Stromal cell of bone marrow (primary cell): ENCODE measurements at regions not wholly inside any gene's neighbourhood (a gene's known extent, or its start where the extent isn't known, plus 50 kb on each side); places are given as distances from the start of the nearest gene placed in this dataset.
"Not testable (repeated sequence)": the region's sequence is repeated elsewhere in the genome, so short reads cannot be mapped to it uniquely, and the experiment has no call there.

Experiments used
- DNase-seq: peaks from one replicate; pipeline ENCODE4 v3.0.0-alpha.2; 2012; ENCODE audit warnings: low read depth

DNA sequence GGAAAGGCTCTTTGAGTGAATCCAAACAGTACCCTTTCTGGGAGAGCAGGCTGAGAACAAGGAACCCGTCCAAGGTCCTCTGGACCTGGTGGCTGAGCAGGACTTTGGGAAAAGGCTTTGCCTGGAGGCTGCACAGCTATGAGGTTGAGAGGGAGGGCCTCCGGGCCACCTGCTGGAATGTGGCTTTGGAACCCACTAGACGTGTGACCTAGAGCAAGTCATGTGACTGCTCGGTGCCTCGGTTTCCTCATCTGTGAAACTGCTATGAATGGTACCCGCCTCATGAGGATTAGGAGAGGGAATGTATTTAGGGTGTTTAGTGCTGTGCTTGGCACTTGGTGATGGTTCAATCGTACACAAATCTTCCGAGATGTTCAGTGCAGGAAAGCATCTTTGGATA lies 50.4 kb downstream of the HAPSTR1 start:
- no peak for DNase-seq

DNA sequence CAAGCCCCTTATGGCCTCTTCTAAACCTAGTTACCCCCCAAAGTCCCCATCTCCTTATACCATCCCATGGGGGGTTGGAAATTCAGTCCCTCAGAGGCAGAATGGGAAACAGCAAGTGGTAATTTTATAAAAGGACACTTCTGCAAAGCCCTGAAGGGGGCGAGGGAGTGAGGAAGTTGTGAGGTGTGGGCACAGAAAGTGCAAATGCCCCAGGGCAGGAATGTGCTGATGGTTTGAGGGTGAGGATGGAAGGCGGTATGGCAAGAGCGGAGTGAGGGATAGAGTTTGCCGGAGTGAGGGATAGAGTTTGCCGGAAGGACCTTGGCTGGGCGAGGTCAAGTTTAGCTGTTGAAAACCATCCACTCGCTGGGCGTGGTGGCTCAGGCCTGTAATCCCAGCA lies 52.7 kb downstream of the HAPSTR1 start:
- no peak for DNase-seq

DNA sequence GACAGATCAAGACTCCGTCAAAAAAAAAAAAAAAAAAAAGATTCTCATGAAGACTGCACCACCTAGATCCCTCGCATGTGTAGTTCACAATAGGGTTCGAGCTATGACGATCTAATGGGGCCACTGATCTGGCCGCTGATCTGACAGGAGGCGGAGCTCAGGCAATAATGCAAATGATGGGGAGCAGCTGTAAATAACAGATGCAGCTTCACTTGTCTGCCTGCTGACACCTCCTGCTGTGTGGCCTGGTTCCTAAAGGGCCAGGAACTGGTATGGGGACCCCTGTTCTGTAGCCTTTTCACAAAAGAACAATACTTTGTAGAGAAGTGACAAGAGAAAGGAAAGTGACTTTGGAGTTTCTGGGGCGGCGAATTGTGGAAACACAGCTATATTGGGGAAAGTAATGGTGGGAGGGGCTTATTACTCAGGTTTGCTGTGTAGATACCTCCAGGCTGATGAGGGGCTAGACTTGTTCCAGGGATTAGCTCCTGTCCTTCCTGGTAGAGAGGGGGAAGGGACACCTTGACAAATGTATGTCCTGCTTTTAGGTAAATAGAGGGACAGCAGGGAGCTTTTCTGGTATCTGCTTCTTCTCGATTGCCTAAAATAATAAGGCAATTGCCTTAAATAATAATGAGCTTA lies 57.1 kb downstream of the HAPSTR1 start:
- DNase-seq: no peak

DNA sequence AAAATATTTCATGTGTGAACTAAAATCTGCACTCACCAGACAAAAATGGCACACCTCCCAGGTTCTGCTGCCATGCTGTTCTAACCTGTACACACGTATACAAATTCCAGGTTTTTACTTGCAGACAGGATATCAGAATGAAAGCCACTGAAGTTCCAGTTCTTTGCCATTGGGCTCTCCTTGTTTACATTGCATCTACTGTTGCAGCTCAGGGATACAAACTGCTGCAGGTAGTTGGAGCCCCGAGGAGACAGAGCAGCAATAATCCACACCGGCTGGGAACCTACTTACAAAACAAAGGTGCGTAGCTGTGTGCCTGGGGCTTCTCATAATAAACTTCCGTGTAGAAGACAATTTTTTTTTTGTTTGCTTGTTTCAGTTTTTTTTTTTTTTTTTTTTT lies 59.6 kb downstream of the HAPSTR1 start:
- DNase-seq: no peak

DNA sequence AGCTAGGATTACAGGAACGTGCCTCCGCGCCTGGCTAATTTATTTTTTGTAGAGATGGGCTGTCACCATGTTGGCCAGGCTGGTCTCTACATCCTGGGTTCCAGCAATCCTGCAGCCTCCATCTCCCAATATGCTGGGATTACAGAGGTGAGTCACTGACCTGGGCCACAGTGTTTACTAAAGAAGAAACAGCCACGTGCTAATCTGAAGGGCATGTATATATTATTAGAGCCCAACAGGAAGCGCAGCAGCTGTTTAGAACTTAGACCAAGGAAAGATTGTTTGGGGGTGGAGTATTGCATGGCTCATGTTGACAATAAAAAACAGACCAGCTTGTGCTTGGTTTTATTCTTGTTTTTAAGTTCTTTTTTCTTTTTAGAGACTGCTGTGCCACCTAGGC lies 60.2 kb downstream of the HAPSTR1 start:
- DNase-seq: no peak

DNA sequence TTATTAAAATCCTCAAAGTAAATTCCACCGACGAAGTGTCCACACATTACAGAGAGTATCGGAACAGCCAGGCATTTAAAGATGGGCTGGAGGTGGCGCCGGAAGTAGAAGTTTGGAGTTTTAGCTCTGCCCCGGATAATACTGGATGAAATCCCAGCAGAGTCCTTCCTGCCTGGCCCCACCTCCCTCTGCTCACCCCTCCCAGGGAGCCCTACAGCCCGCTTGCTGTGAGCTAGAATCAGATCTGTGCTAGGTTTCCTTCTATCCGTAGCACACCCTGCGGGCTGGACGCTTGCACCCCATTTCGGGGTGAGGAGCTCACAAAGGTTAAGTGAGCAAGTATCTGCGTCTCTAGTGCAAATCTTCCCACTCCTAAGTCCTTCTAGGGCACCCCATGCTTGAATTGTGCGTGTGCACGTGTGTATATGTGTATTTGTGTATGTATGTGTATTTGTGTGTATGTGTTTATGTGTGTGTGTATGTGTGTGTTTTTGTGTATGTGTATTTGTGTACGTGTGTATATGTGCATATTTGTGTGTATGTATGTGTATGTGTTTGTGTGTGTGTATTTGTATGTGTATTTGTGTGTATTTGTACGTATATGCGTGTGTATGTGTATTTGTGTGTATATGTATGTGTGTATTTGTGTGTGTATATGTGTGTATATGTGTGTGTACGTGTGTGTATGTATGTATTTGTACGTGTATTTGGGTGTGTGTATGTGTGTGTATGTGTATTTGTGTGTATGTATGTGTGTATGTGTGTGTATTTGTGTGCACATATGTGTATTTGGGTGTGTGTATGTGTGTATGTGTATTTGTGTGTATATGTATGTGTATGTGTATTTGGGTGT lies 61.4 kb downstream of the HAPSTR1 start:
- no peak for DNase-seq

DNA sequence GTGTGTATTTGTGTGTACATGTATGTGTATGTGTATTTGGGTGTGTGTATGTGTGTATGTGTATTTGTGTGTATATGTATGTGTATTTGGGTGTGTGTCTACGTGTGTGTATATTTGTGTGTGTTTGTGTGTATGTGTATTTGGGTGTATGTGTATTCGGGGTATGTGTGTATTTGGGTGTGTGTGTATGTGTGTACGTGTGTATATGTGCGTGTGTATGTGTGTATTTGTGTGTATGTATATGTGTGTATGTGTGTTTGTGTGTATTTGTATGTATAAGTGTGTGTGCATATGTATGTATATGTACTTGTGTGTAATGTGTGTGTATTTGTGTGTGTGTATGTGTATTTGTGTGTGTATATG lies 62.0 kb downstream of the HAPSTR1 start:
- no peak for DNase-seq

DNA sequence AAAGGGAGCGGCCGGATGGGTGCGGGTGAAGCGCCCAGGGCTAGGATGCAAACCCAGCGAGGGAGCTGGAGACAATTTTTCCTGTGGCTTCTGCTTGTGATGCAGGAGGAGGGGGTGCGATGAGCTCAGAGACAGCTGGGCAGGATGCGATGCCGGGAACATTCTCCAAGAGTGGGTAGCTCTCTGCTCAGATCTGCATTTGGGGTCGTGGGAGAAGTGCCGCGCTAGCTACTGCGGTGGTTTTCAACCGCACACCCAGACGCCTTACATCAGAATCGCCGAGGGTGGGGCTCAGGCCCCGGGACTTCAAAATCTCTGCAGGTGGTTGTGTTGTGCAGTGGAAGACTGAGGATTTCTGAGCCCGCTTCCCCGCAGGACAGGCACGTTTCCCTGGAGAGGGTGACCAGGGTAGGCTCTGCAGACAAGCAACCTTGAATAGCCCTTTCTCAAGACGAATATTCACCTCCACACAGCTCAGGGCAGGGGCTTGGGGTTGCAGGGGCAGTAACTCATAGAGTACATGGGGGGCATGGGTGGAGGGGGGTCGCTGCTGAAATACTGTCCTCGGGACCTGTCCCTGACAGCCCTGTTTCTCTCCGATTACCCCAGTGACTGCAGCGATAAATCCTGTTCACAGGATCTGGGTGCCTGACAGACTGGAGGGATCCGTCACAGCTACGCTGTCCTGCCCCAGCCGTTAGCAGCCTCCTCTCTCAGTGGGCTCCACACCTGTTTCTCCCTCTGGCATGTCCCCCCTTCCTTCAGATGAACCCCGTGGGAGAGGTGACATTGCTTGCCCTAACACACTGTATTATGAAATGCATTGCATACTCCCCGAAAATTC lies 63.3 kb downstream of the HAPSTR1 start:
- no peak for DNase-seq

DNA sequence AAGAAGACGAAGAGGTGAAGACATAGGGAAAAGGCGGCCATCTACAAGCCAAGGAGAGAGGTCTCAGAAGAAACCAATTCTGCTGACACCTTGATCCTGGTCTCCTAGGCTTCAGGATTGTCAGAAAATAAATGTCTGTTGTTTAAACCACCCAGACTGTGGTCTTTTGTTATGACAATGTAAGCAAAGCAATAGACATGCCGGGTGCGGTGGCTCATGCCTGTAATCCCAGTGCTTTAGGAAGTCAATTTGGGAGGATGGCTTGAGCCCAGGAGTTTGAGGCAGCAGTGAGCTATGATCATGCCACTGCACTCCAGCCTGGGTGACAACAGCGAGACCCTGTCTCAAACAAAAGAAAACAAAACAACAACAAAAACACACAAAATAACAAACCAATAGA lies 64.4 kb downstream of the HAPSTR1 start:
- no peak for DNase-seq

DNA sequence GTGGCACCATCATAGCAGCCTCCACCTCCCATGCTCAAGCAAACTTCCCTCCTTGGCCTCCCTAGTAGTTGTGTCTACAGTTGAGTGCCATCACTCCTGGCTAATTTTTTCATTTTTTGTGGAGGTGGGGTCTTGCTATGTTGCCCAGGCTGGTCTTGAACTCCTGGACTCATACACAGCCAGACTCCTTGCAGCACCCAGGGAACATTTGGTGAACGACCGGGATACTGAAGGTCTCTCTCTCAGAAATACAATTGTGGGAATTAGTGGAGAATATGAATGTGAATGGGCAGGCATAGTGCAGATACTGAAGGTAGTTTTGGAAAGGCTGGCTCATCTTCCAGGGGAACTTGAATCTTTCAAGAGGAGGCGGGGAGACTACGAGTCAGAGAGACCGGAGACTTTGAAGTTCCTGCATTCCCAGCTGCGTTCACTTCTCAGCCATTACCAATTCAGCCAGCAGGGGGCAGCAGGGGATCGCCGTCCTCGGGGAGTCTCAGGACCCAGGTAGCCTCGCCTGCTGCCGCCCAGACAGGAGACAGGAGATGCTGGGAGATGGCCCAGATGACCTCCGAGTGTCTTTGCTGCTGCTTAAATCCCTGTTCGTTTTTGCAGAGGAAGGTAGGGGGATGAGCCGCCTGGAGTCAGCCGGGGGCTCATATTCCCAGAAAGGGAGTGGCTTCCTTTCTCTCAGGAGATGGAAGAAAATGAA lies 68.6 kb downstream of the HAPSTR1 start:
- DNase-seq: peak; percentile 23

DNA sequence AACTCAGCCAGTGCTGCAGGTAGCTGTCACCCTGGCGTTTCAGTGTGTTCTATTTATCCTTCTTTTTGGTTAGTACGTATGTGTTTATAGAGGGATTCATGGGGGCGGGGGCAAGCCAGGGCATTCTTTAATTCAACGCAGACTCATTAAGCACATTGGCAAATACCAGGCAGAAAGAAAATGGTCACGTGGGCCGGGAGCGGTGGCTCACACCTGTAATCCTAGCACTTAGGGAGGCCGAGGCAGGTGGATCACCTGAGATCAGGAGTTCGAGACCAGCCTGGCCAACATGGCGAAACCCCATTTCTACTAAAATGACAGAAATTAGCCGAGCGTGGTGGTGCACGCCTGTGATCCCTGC lies 69.1 kb downstream of the HAPSTR1 start:
- DNase-seq: no peak

DNA sequence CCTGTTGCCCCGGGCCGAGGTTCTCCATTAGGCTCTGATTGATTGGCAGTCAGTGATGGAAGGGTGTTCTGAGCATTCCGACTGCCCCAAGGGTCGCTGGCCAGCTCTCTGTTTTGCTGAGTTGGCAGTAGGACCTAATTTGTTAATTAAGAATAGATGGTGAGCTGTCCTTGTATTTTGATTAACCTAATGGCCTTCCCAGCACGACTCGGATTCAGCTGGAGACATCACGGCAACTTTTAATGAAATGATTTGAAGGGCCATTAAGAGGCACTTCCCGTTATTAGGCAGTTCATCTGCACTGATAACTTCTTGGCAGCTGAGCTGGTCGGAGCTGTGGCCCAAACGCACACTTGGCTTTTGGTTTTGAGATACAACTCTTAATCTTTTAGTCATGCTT lies 74.2 kb downstream of the HAPSTR1 start:
- no peak for DNase-seq

DNA sequence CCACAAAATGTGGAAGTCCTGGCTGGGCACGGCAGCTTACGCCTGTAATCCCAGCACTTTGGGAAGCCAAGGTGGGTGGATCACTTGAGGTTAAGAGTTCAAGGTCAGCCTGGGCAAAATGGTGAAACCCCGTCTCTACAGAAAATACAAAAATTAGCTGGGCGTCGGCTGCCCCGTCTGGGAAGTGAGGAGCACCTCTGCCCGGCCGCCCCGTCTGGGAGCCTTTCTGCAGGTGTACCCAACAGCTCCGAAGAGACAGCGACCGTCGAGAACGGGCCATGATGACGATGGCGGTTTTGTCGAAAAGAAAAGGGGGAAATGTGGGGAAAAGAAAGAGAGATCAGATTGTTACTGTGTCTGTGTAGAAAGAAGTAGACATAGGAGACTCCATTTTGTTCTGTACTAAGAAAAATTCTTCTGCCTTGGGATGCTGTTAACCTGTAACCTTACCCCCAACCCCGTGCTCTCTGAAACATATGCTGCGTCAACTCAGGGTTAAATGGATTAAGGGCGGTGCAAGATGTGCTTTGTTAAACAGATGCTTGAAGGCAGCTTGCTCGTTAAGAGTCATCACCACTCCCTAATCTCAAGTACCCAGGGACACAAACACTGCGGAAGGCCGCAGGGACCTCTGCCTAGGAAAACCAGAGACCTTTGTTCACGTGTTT lies 75.0 kb downstream of the HAPSTR1 start:
- DNase-seq: not testable (repeated sequence)

DNA sequence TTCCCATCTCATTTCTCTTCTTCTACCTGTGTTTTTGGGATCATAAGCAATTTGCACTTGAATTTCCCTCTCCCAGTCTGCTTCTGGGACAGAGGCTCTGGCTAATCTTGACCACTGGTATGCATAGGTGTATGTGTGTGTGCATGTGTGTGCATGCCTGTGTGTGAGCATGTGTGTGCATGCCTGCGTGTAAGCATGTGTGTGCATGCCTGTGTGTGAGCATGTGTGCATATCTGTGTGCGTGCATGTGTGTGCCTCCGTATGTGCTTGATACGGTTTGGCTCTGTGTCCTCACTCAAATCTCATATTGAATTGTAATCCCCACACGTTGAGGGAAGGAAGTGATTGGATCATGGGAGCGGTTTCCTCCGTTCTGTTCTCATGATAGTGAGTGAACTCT lies 77.7 kb downstream of the HAPSTR1 start:
- DNase-seq: no peak

DNA sequence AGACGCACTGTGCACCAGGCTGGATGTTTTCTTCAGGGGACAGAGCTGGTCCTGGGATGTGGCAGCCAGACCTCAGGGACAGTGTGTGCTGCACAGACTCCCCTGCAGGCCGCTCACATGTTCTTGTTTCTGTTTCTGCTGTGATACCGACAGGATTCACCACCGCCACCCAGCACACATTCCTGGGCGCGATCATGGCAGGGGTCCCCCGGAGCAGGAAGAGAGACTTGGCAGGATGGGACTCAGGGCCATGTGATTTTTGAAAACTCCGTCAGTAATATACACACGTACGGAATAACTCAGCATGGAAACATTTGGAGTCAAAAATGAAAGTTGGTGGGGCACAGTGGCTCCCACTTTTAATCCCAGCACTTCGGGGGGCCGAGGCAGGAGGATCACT lies 79.0 kb downstream of the HAPSTR1 start:
- DNase-seq: no peak

DNA sequence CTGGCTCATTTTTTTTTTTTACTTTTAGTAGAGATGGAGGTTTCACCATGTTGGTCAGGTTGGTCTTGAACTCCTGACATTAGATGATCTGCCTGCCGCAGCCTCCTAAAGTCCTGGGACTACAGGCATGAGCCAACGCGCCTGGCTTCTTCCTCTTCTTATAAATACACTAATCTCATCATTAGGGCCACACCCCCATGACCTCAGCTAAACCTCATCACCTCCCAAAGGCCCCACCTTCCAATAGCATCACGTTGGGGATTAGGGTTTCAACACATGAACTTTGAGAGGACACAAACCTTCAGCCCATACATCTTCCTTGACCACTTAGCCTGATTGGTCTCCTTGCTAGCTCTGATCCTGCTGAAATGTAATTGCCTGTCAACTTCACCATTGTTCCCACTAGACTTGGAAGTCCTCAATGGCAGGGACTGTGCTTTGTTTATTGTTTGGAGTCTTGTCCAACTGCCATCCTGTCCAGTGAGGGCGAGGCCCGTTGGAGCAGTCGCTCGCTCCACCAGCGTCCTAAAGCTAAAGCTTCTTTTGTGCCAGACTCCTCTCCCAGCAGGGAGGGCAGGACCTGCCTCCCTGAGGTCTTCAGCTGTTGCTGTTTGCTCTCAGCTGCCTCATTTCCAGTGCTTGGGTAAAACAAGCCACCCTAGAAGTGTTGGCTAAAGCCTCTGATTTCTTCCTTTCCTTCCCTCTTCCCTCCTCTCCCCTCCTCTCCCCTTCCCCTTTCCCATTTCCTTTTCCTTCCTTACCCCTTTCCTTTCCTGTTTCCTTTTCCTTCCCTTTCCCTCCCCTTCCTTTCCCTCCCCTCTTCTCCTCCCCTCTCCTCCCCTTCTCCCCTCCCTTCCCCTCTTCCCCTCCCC lies 85.3 kb downstream of the HAPSTR1 start:
- DNase-seq: no peak

DNA sequence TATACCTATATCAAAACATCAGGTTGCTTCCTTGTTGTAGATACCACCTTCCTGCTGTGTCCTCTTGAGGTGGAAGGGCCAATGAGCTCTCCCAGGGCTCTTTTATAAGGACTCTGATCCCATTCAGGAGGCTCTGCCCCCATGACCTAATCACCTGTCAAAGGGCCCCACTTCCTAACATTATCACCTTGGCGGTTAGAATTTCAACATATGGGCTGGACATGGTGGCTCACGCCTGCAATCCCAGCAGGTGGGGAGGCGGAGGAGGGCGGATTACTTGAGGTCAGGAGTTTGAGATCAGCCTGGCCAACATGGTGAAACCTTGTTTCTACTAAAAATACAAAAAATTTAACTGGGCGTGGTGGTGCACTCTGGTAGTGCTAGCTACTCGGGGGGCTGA lies 86.4 kb downstream of the HAPSTR1 start:
- no peak for DNase-seq

DNA sequence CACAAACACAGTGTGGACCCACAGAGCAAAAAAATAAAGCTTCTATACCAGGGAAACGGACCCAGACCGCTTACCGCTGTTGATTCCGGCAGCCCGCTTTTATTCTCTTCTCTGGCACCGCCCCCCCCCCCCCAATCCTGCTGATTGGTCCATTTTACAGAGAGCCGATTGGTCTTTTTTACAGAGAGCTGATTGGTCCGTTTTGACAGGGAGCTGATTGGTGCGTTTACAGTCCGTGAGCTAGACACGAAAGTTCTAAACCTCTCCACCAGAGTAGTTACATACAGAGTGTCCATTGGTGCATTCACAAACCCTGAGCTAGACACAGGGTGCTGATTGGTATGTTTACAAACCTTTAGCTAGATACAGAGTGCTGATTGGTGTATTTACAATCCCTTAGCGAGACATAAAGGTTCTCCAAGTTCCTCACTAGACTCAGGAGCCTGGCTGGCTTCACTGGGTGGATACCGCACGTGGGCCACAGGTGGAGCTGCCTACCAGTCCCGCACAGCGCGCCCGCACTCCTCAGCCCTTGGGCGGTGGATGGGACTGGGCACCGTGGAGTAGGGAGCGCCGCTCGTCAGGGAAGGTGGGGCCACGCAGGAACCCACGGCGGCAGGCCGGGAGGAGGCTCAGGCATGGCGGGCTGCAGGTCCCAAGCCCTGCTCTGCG lies 92.4 kb downstream of the HAPSTR1 start:
- no peak for DNase-seq

DNA sequence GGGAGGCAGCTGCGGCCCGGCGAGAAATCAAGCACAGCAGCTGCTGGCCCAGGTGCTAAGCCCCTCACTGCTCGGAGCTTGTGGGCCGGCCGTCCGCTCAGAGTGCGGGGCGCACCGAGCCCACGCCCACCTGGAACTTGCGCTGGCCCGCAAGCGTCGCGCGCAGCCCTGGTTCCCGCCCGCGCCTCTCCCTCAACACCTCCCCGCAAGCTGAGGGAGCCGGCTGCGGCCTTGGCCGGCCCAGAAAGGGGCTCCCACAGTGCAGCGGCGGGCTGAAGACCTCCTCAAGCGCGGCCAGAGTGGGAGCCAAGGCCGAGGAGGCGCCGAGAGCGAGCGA lies 92.9 kb downstream of the HAPSTR1 start:
- no peak for DNase-seq

DNA sequence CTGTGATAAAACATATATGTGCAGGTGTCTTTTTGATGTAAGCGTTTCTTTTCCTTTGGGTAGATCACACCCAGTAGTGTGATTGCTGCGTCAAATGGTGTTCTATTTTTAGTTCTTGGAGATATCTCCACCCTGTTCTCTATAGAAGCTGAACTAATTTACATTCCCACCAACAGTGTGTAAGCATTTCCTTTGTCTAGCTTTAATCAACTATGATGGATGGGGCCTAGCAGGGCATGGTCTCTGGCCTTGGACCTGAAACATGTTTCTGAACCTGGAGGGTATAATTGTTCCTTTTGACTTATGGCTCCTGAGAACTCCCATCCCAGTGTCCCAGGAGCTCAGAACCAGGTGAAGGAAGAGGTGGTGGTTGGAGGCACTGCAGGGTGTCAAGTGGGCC lies 93.9 kb downstream of the HAPSTR1 start:
- no peak for DNase-seq
